NCI-H146 (cell line): ENCODE measurements at regions not wholly inside any gene's neighbourhood (a gene's known extent, or its start where the extent isn't known, plus 50 kb on each side); places are given as distances from the start of the nearest gene placed in this dataset.
"Not testable (repeated sequence)": the region's sequence is repeated elsewhere in the genome, so short reads cannot be mapped to it uniquely, and the experiment has no call there.

Source experiments
- DNase-seq: peaks from one replicate; lab custom pipeline; 2025; lab: John Stamatoyannopoulos, UW

- no peak for DNase-seq
Measured at GRCh38 chr13:86425170-86425815, 626.1 kb upstream of the SLITRK6 start.

- DNase-seq = no peak
Measured at GRCh38 chr13:86426437-86426836, 627.2 kb upstream of the SLITRK6 start.

GRCh38 chr13:86429756-86430155 lies 630.5 kb upstream of the SLITRK6 start:
- DNase-seq = no peak

DNA sequence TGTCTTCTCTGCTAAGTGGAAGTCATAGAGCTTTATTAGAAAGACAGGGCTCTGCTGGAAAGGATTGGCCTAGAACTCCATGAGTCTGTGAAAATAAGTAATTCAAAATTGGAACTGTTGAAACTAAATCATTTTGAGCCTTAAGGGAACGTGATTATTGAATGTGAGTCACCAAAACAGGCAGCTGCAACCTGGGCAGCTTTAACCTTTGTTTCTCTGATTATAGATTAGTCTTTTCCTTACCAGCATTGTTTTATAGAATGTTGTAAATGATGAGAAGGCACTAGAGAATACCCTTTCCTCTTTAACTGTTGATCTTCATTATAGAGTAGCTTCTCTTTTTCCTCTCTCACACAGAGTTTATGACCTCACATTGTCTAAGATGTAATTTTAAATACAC lies 638.8 kb upstream of the SLITRK6 start:
- DNase-seq = peak; percentile 37

DNA sequence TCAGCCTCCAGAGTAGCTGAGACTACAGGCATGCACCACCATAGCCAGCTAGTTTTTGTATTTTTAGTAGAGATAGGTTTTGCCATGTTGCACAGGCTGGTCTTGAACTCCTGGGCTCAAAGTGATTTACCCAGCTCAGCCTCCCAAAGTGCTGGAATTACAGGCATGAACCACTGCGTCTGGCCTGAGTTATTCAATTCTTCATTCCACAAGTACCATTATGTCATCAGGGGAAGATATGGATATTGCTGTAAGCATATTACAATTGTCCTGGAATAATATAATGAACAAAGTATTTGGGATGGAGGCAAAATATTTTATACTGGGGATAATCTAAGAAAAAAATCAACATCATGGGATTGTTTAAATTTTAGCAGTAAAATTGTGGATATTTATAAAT lies 646.0 kb upstream of the SLITRK6 start:
- no peak for DNase-seq

DNA sequence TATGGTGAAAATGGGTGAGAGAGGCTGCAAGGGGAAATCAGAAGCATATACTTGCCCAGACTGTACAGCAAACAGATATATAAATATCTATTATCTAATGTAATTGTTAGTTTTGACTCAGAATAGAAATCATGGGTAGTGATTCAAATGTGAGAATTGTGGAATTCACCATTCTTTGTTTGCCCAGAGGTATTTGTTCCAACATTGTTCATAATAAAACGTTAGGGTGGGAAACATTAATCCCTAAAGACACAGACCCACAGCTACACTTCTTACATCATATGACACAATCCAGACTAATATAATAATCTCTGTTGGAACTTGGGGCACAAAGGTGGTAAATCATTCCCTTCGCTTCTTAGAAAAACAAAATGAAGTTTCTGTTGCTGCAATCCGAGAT lies 646.5 kb upstream of the SLITRK6 start:
- no peak for DNase-seq

DNA sequence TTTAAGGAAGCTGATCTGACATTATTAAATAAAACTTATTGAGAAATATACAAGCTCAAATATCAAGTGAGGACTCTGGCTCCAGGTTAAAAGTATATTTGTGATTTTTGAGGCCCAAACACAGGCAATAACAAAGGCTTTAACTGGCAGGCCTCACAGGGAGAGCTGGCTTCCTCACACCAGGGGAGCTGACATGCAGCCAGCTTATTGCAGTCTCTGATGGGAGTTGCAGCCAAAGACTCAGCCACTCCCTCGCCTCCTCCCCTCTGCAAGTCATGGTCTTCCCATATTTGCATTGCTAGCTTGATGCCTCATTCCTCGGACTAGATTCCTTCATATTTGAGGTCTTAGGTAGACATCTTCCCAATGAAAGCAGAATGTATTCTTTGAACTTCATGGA lies 647.1 kb upstream of the SLITRK6 start:
- peak; percentile 46 for DNase-seq

- DNase-seq = no peak
Measured at GRCh38 chr13:86447479-86447878, 648.3 kb upstream of the SLITRK6 start.

DNA sequence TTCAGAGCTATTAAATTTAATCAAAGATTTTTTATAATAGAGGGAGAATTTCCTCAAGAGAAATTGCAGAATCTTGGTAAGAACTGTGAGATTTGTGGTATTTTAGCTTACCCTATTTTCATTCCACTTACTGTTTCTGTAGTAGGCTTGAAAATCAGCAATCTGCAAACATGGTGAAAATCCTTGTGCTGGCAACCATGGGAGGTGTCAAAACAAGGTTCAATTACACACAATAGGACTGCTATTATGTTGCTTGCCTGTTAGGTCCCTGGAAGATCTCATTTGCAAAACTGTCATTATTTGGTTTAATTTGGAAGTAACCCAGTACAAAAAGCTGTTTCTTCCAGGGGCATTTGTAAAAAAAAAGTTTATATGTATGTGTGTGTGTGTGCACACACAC lies 662.8 kb upstream of the SLITRK6 start:
- DNase-seq = no peak

DNA sequence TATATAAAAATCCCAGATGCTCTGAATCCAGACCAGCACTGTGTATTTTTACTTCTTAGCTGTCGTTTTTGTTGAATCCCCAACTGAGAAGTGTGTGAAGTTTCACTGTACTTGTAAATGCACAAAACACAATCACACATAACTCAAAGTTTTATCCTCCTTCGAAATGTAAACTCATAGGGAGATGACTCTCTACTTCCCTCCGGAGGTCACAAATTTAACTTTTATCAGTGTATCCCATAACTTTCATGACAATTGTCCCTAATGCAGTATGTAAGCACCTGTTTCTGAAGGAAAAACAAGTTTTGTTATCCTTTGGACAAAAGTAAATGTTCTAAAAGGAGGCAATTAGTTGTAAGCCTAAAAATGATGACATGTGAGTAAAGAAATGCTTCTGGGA lies 665.0 kb upstream of the SLITRK6 start:
- DNase-seq = no peak

DNA sequence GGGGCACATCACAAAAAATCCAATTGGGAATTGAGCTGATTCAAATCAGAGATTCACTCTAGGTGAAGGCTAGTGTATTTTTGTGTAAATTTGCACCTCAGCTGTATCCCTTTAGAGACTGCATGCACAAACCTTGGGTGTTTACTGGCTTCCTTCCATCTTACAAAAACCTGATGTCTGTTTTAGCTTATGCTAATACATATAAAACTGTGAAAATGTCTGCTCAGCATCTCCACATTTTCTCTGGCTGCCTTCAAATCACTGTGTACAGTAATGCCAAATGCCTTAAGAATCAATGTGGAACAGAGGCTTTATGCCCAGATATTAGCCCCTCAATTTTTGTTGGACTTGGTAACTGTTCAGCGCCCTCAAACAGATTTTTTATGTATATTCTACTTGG lies 675.8 kb upstream of the SLITRK6 start:
- DNase-seq = no peak

GRCh38 chr13:86476656-86477055 lies 677.4 kb upstream of the SLITRK6 start:
- DNase-seq = no peak

DNA sequence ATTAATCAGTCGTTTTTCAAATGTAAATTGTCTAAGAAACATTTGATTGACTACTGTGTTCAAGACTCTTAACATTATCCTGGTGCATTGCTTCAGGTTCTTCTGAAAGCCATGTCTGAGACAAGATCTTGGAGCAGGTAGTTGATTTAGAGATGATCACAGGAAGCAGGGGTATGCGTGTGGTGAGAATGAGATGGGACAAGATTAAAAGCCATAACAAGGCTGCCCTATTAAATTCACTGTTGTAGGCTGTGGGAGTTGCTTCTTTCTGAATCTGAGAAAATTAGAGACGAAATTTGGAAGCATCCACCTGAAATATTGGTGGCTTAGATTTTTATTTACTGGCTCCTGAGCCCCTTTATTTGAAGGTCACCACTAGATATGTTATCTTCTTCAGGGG lies 687.4 kb upstream of the SLITRK6 start:
- DNase-seq = no peak

- no peak for DNase-seq
Measured at GRCh38 chr13:86491121-86491520, 691.9 kb upstream of the SLITRK6 start.

DNA sequence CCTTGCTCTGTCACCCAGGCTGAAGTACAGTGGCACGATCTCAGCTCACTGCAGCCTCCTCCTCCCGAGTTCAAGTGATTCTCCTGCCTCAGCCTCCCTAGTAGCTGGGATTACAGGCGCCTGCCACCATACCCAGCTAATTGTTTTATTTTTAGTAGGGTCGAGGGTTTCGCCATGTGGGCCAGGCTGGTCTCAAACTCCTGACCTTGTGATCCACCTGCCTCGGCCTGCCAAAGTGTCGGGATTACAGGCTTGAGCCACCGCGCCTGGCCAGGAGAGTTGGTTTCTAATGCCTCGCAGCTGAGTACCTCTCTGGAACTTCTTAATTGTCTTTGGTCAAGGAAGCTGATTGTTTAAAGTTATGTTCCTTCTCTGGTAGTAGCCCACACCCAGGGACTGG lies 702.7 kb upstream of the SLITRK6 start:
- not testable (repeated sequence) for DNase-seq

- no peak for DNase-seq
Measured at GRCh38 chr13:86510792-86511191, 711.6 kb upstream of the SLITRK6 start.

- peak; percentile 91 for DNase-seq
Measured at GRCh38 chr13:86541461-86541860, 742.2 kb upstream of the SLITRK6 start.

- no peak for DNase-seq
Measured at GRCh38 chr13:86554066-86554465, 754.8 kb upstream of the SLITRK6 start.

- no peak for DNase-seq
Measured at GRCh38 chr13:86559901-86560300, 760.7 kb upstream of the SLITRK6 start.

DNA sequence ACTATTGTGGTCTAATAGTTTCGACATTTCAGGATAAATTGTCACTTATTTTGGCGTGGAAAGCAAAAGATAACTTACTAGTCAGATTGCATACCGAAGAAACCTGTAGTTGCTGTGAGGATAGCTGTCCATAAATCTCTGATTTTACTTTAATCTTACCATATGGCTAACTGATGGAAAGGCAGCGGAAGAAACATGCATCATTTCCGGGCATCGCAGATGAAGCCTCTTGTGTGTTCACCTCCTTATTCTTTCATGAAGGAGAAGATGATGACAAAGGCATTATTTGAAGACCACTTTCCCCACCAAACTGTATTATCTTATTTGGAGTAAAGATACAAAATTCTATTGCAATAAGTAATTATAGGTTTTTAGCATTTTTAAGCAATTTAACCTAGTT lies 763.6 kb upstream of the SLITRK6 start:
- DNase-seq = no peak

- DNase-seq = no peak
Measured at GRCh38 chr13:86563308-86563707, 764.1 kb upstream of the SLITRK6 start.

DNA sequence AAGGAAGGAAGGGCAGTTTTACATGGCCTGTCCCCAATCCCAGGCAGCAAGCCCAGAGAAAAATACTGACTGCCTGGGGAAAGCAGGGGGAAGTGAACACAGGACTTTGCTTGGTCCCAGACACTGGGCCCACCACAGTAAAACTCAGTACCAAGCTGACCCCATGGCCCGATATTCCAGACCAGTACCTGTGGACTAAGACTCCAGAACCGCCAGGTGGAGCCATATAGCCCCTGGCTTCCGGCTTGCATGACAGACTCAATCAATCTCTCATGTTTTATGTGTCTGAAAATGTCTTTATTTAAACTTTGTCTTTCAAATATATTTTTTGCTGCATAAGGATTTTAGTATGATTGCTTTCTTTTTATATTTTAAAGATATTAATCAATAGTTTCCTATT lies 767.9 kb upstream of the SLITRK6 start:
- peak; percentile 11 for DNase-seq

DNA sequence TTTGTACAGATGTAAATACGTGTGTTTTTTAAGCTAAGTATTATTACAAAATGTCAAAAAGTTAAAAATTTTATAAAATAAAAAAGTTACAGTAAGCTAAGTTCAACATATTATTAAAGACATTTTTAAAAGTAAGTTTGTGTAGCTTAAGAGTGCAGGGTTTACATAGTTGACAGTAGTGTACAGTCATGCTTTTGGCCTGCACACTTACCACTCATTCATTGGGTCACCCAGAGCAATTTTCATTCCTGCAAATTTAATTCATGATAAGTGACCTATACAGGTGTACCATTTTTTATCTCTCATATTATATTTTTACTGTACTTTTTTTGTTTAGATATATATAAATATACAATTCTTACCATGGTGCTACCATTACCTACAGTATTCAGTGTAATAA lies 769.9 kb upstream of the SLITRK6 start:
- DNase-seq = no peak

DNA sequence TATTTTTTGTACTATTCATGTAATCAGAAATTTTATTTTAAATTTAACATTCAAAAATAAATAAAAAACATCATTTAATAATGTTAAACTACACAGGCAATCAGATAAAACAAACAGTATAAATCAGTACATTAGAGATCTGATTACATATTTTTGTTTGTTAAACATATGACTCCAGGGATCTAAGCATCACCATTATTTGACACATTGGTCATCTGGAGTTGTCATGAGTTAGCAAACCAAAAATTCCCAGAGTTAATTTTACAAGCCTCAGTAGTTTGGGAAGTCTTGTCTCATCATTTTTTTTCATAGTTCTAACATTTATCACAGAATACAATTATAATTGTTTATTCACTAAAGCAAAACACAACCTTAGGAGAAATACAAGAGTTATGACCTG lies 770.8 kb upstream of the SLITRK6 start:
- no peak for DNase-seq

DNA sequence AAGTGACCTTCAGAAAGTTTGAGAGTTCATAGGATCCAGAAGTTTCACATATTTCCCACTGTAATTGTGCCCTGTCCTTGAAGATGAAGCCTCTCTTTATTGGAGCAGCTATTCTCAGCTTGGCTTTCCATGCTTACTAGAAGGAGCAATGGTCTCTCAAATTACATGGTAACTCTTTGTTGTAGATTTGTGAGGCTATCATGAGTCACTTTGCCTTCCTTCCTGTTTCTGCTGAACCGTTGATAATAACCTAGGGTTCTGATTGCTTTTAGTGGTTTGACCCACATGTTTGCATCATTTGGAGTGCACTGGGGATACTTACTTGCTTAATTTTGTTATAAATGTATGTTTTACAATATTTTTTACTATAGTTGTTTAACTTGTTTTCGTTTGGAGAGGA lies 772.9 kb upstream of the SLITRK6 start:
- DNase-seq = no peak
